Heart left ventricle (tissue), 16 donors: ENCODE measurements at regions not wholly inside any gene's neighbourhood (a gene's known extent, or its start where the extent isn't known, plus 50 kb on each side); places are given as distances from the start of the nearest gene placed in this dataset.

Experiments
- ATAC-seq, 4 donors: fragments of 200-7000 bp; cut with Tn5 transposase; one replicate each; pipeline ENCODE4 v1.9.1; 2020 to 2022; ENCODE audit warnings: moderate library complexity in 4 of 4, mild to moderate bottlenecking in 3 of 4, moderate number of reproducible peaks in 1 of 4
- DNase-seq, 5 donors: peaks; one replicate each; pipeline ENCODE4 v3.0.0-alpha.2; 2020
- H3K27ac ChIP-seq, 12 donors: fragments of 200-600 bp; sonication (generic) in 4 of 12; one replicate each; pipeline versions ENCODE4 v1.5.0 to v1.8.0; 2016 to 2022; ENCODE audit warnings: mild to moderate bottlenecking in 2 of 12
- H3K27me3 ChIP-seq, 9 donors: fragments of 200-600 bp; sonication (generic) in 2 of 9; one replicate each; pipeline versions ENCODE4 v1.5.1 to v1.8.0; 2016 to 2022; ENCODE audit warnings: mild to moderate bottlenecking in 3 of 9
- H3K36me3 ChIP-seq, 9 donors: fragments of 200-600 bp; sonication (generic) in 2 of 9; one replicate each; pipeline versions ENCODE4 v1.5.0 to v1.8.0; 2018 to 2022; ENCODE audit warnings: mild to moderate bottlenecking in 2 of 9
- H3K4me1 ChIP-seq, 12 donors: fragments of 200-600 bp; sonication (generic) in 4 of 12; one replicate each; pipeline versions ENCODE4 v1.5.0 to v1.8.0; 2016 to 2022; ENCODE audit warnings: mild to moderate bottlenecking in 3 of 12
- H3K4me3 ChIP-seq, 12 donors: fragments of 200-600 bp; sonication (generic) in 4 of 12; one replicate each; pipeline versions ENCODE4 v1.5.0 to v1.8.0; 2017 to 2022; ENCODE audit warnings: mild to moderate bottlenecking in 9 of 12, moderate library complexity in 4 of 12
- H3K9me3 ChIP-seq, 12 donors: fragments of 200-600 bp; sonication (generic) in 4 of 12; one replicate each; pipeline versions ENCODE4 v1.5.0 to v1.8.0; 2016 to 2022; ENCODE audit warnings: mild to moderate bottlenecking in 1 of 12
- CTCF ChIP-seq, 12 donors: fragments of 200-600 bp; sonication (generic) in 4 of 12; IDR thresholded peaks; one replicate each; pipeline versions ENCODE4 v1.5.0 to v1.8.0; 2018 to 2022; ENCODE audit warnings: antibody characterized with exemption in 12 of 12, mild to moderate bottlenecking in 5 of 12
- POLR2A ChIP-seq, 2 donors: fragments of 450-650 bp; IDR thresholded peaks; one replicate each; pipeline ENCODE4 v1.6.1; 2017; ENCODE audit warnings: antibody characterized with exemption in 2 of 2, mild to moderate bottlenecking in 2 of 2, moderate library complexity in 2 of 2
- WGBS, 4 donors: extraction: QIAGEN DNeasy Blood & Tissue Kit in 2 of 4; methylation state at CpG; one replicate each; pipeline versions ENCODE4 v1.1.5 to v1.1.7; 2013 to 2018; 5-methylcytosine and 5-hydroxymethylcytosine counted together
- intact Hi-C, 10 donors: fragments of 100-400 bp; cut with DNase I; formaldehyde crosslinking; loops; one replicate each; pipeline versions ENCODE4 v1.11.1 to v1.14.2; 2022
- donor health status: ischemic (EF 13 %, LVEDD 7.1; RV severe dilation, severe dysfunction).
- donor health status: healthy with polysubstance abuse.
- donor health status: DM: no; HTN: yes; CAD: no.
- donor health status: DM: no; HTN: no; CAD: no.
- donor health status: ischemic (EF 25% LVEDD 6.9; RV normal size, moderate dysfunction).
- donor health status: ischemic (EF 25% LVEDD 5.7; RV mildly dilated, moderate dysfunction).
- donor health status: healthy.
- donor health status: DM: yes; HTN: yes; CAD: no.
- donor health status: ischemic (EF 35%, LVEDD 5.7; RV mildly dilated, moderate dysfunction).
- donor health status: nonischemic (EF 11% LVEDD 7.7; RV severe dilation, severe dysfunction).
- donor health status: DM: yes; HTN: yes; CAD: no.
- donor health status: PGD.
- donor health status: ischemic (EF 29% LVEDD 5.4; RV normal size, mild dysfunction).
- donor health status: nonischemic (EF 23%, LVEDD 6.1; RV moderate dilation, normal function).

GRCh38 chr5:68441309-68442073 lies 225.9 kb downstream of the PIK3R1 start:
- Histone ChIP-seq H3K4me1 (peaks cover 0 to 24% (median 10%) of the 10 kb centered on the region in 12 donors), H3K27me3 (no peaks in the 10 kb centered on the region), H3K9me3 (no peaks in the 10 kb centered on the region), H3K27ac (no peak overlapping the region), H3K4me3 (no peak overlapping the region), H3K36me3 (no peaks in the 10 kb centered on the region)
- DNase-seq (no peak), ATAC-seq (no peak)
- intact Hi-C loops: loop anchor here in 2 of 10 donors (10.0 kb wide), 2 partner anchors 97 to 1197 kb away; no protein-coding TSS in a partner anchor
- TF ChIP-seq CTCF (IDR thresholded peaks at IDR 0.05) (no peak), POLR2A (IDR thresholded peaks at IDR 0.05) (no peak)
- WGBS, 4 donors: 83 to 89% (median 88%) methylated on average over 5 of the region's 5 CpGs

- H3K4me3 ChIP-seq: no peak overlapping the region
- no peak overlapping the region for H3K27ac ChIP-seq
- ATAC-seq: no peak
- H3K4me1 ChIP-seq: peaks cover 0 to 24% (median 10%) of the 10 kb centered on the region in 12 donors
- DNase-seq: no peak
- no peaks in the 10 kb centered on the region for H3K36me3 ChIP-seq
- intact Hi-C loops: loop anchor here in 2 of 10 donors (10.0 kb wide), 2 partner anchors 98 to 1198 kb away; no protein-coding TSS in a partner anchor
- no peaks in the 10 kb centered on the region for H3K27me3 ChIP-seq
- 96 to 98% (median 98%) methylated on average over 4 of the region's 4 CpGs for WGBS, 4 donors
- TF ChIP-seq POLR2A (IDR thresholded peaks at IDR 0.05) (no peak), CTCF (IDR thresholded peaks at IDR 0.05) (no peak)
- no peaks in the 10 kb centered on the region for H3K9me3 ChIP-seq
These were observed 227.5 kb downstream of the PIK3R1 start for GRCh38 chr5:68443091-68443490.

- TF ChIP-seq CTCF (IDR thresholded peaks at IDR 0.05) (no peak), POLR2A (IDR thresholded peaks at IDR 0.05) (no peak)
- no peak overlapping the region for H3K4me3 ChIP-seq
- 69 to 85% (median 76%) methylated on average over 1 of the region's 1 CpG for WGBS, 4 donors
- no peaks in the 10 kb centered on the region for H3K36me3 ChIP-seq
- H3K9me3 ChIP-seq: no peaks in the 10 kb centered on the region
- intact Hi-C loops: loop anchor here in 2 of 10 donors (10.0 kb wide), 2 partner anchors 99 to 1199 kb away; no protein-coding TSS in a partner anchor
- no peak for DNase-seq
- peak overlapping the region in 1 of 12 donors; percentile 50 for H3K27ac ChIP-seq
- ATAC-seq: no peak
- peaks cover 0 to 24% (median 10%) of the 10 kb centered on the region in 12 donors for H3K4me1 ChIP-seq
- no peaks in the 10 kb centered on the region for H3K27me3 ChIP-seq
These were observed 228.5 kb downstream of the PIK3R1 start for GRCh38 chr5:68444048-68444447.

- WGBS, 4 donors: 62 to 71% (median 68%) methylated on average over 5 of the region's 5 CpGs
- H3K4me3 ChIP-seq: no peak overlapping the region
- intact Hi-C loops: loop anchor here in 2 of 10 donors (10.0 kb wide), 2 partner anchors 100 to 1200 kb away; no protein-coding TSS in a partner anchor
- peaks cover 0 to 24% (median 11%) of the 10 kb centered on the region in 12 donors for H3K4me1 ChIP-seq
- ATAC-seq (no peak), DNase-seq (no peak)
- TF ChIP-seq POLR2A (IDR thresholded peaks at IDR 0.05) (no peak), CTCF (IDR thresholded peaks at IDR 0.05) (no peak)
- H3K27ac ChIP-seq: peak overlapping the region in 7 of 12 donors; percentile 14 to 50 (median 27)
- H3K9me3 ChIP-seq: no peaks in the 10 kb centered on the region
- H3K36me3 ChIP-seq: no peaks in the 10 kb centered on the region
- H3K27me3 ChIP-seq: no peaks in the 10 kb centered on the region
These were observed 229.3 kb downstream of the PIK3R1 start for GRCh38 chr5:68444833-68445232.
